IMR-90 (cell line): ENCODE measurements at regions not wholly inside any gene's neighbourhood (a gene's known extent, or its start where the extent isn't known, plus 50 kb on each side); places are given as distances from the start of the nearest gene placed in this dataset.
"Not testable (repeated sequence)": the region's sequence is repeated elsewhere in the genome, so short reads cannot be mapped to it uniquely, and the experiment has no call there.

Experiments
- ATAC-seq: fragments of 200-7000 bp; cut with Tn5 transposase; 2 replicates; pipeline ENCODE4 v1.9.1; 2020; ENCODE audit warnings: low read depth, mild to moderate bottlenecking, moderate library complexity
- BruUV-seq: library from RNA; stranded (reverse); fragments of 400-500 nt; replicated peaks from 2 replicates; lab custom pipeline; 2021; lab: Mats Ljungman, UMichigan
- CTCF ChIA-PET: fragments of 300-600 bp; formaldehyde crosslinking; extraction: SDS; loops from one replicate; lab custom pipeline; 2021; ENCODE audit warnings: antibody characterized with exemption; lab: Yijun Ruan, JAX
- POLR2A ChIA-PET: fragments of 300-600 bp; sonication (Branson Sonifier 250); formaldehyde crosslinking; loops from one replicate; lab custom pipeline; 2022; ENCODE audit warnings: antibody characterized with exemption; ENCODE audit not compliant: unreplicated experiment; lab: Charles Lee
- DNase-seq: peaks from one replicate; pipeline ENCODE4 v3.0.0; 2013
- H2AFZ ChIP-seq: replicated peaks from 2 replicates; pipeline ENCODE3; 2013; ENCODE audit warnings: low read length, mild to moderate bottlenecking; ENCODE audit not compliant: poor library complexity
- H2AK5ac ChIP-seq: 2 replicates; pipeline ENCODE4 v1.6.1; 2013; ENCODE audit warnings: low read depth, low read length, inconsistent platforms
- H2AK9ac ChIP-seq: replicated peaks from 2 replicates; pipeline ENCODE3; 2013; ENCODE audit warnings: mild to moderate bottlenecking, low read depth, low read length, moderate library complexity; ENCODE audit not compliant: poor library complexity
- H2BK120ac ChIP-seq: 2 replicates; pipeline ENCODE4 v1.6.1; 2013; ENCODE audit warnings: low read depth, low read length, inconsistent platforms
- H2BK15ac ChIP-seq: 3 replicates; pipeline ENCODE4 v1.6.1; 2013; ENCODE audit warnings: low read depth, low read length, inconsistent platforms
- H2BK20ac ChIP-seq: 2 replicates; pipeline ENCODE4 v1.6.1; 2013; ENCODE audit warnings: low read depth, mild to moderate bottlenecking, inconsistent platforms, low read length, moderate library complexity
- H2BK5ac ChIP-seq: 2 replicates; pipeline ENCODE4 v1.6.1; 2013; ENCODE audit warnings: mild to moderate bottlenecking, low read depth, low read length, inconsistent platforms; ENCODE audit not compliant: poor library complexity, severe bottlenecking
- H3K14ac ChIP-seq: replicated peaks from 2 replicates; pipeline ENCODE4 v1.6.1; 2013; ENCODE audit warnings: low read depth, low read length, inconsistent platforms
- H3K18ac ChIP-seq: 2 replicates; pipeline ENCODE4 v1.6.1; 2013; ENCODE audit warnings: low read depth, low read length, control low read depth
- H3K23ac ChIP-seq: 2 replicates; pipeline ENCODE4 v1.6.1; 2013; ENCODE audit warnings: low read depth, low read length, inconsistent platforms
- H3K27ac ChIP-seq: 2 replicates; pipeline ENCODE4 v1.5.1; 2013; ENCODE audit warnings: mild to moderate bottlenecking, control low read depth, low read length; ENCODE audit not compliant: insufficient read depth
- H3K27me3 ChIP-seq: 2 replicates; pipeline ENCODE4 v1.6.1; 2013; ENCODE audit warnings: low read length; ENCODE audit not compliant: control insufficient read depth, insufficient read depth
- H3K36me3 ChIP-seq: 2 replicates; pipeline ENCODE4 v1.6.1; 2013; ENCODE audit warnings: low read length, mixed read lengths; ENCODE audit not compliant: control insufficient read depth, insufficient read depth
- H3K4ac ChIP-seq: 2 replicates; pipeline ENCODE4 v1.6.1; 2013; ENCODE audit warnings: low read depth, low read length, inconsistent platforms
- H3K4me1 ChIP-seq: 2 replicates; pipeline ENCODE4 v1.6.1; 2013; ENCODE audit warnings: low read length, mixed read lengths; ENCODE audit not compliant: control insufficient read depth, insufficient read depth
- H3K4me2 ChIP-seq: 2 replicates; pipeline ENCODE4 v1.6.1; 2013; ENCODE audit warnings: low read depth, mild to moderate bottlenecking, control low read depth, low read length, moderate library complexity
- H3K4me3 ChIP-seq: 2 replicates; pipeline ENCODE4 v1.5.1; 2013; ENCODE audit warnings: low read depth, mild to moderate bottlenecking, control low read depth, low read length, moderate library complexity; ENCODE audit not compliant: insufficient read depth
- H3K56ac ChIP-seq: 2 replicates; pipeline ENCODE4 v1.6.1; 2013; ENCODE audit warnings: low read length, inconsistent platforms; ENCODE audit not compliant: insufficient read depth; ENCODE audit errors: extremely low read depth
- H3K79me1 ChIP-seq, 2 experiments: 2 replicates each; pipeline ENCODE4 v1.6.1; 2013; ENCODE audit warnings: low read length in 2 of 2, inconsistent platforms in 1 of 2, low read depth in 1 of 2
- H3K9ac ChIP-seq: 2 replicates; pipeline ENCODE4 v1.6.1; 2013; ENCODE audit warnings: low read depth, low read length, control low read depth
- H3K9me1 ChIP-seq: 2 replicates; pipeline ENCODE4 v1.6.1; 2013; ENCODE audit warnings: low read length, inconsistent platforms; ENCODE audit not compliant: insufficient read depth
- H3K9me3 ChIP-seq: 2 replicates; pipeline ENCODE4 v1.6.1; 2013; ENCODE audit warnings: low read length; ENCODE audit not compliant: control insufficient read depth, insufficient read depth
- H4K20me1 ChIP-seq: 2 replicates; pipeline ENCODE4 v1.6.1; 2013; ENCODE audit warnings: low read length, inconsistent platforms; ENCODE audit not compliant: insufficient read depth
- H4K5ac ChIP-seq: 2 replicates; pipeline ENCODE4 v1.6.1; 2013; ENCODE audit warnings: mild to moderate bottlenecking, low read depth, low read length, control low read depth
- H4K8ac ChIP-seq, 2 experiments: 2 replicates each; pipeline ENCODE4 v1.6.1; 2013; ENCODE audit warnings: low read depth in 2 of 2, low read length in 2 of 2, control low read depth in 1 of 2, inconsistent platforms in 1 of 2
- H4K91ac ChIP-seq: 2 replicates; pipeline ENCODE4 v1.6.1; 2013; ENCODE audit warnings: low read depth, low read length, inconsistent platforms; ENCODE audit not compliant: insufficient read depth
- WGBS, 2 experiments: methylation state at CpG; one replicate each; pipeline versions ENCODE4 v1.1.5 to v1.1.7; 2013; ENCODE audit warnings: missing lambda C conversion rate in 2 of 2; ENCODE audit not compliant: insufficient read length in 1 of 2; ENCODE audit errors: extremely low coverage in 2 of 2; 5-methylcytosine and 5-hydroxymethylcytosine counted together
- dilution Hi-C: fragments of 300-500 bp; cut with HindIII; formaldehyde crosslinking; loops from one replicate; pipeline ENCODE4 v1.14.3; 2018; ENCODE audit warnings: low sequenced_read_pairs; ENCODE audit not compliant: unreplicated experiment
- in situ Hi-C: fragments of 300-500 bp; cut with MboI; formaldehyde crosslinking; loops from 3 replicates; pipeline ENCODE4 v1.14.3; 2019; ENCODE audit warnings: low sequenced_read_pairs, inconsistent platforms, mixed read lengths
- intact Hi-C: fragments of 100-400 bp; cut with micrococcal nuclease; formaldehyde crosslinking; loops from 2 replicates; pipeline ENCODE4 v1.10.0; 2022

GRCh38 chr3:46793340-46793739 is 69.9 kb downstream of the MYL3 start:
- H3K56ac ChIP-seq, H3K9me1 ChIP-seq, H3K79me1 ChIP-seq, dilution Hi-C loops, H3K9ac ChIP-seq, H3K4me2 ChIP-seq, CTCF ChIA-PET, H2BK20ac ChIP-seq, H3K27ac ChIP-seq, H3K18ac ChIP-seq, H3K4me3 ChIP-seq, H3K4me1 ChIP-seq, H3K14ac ChIP-seq, H2AK9ac ChIP-seq, BruUV-seq, in situ Hi-C loops, H4K20me1 ChIP-seq, DNase-seq, H3K9me3 ChIP-seq, POLR2A ChIA-PET, H3K36me3 ChIP-seq, H4K5ac ChIP-seq, H2BK5ac ChIP-seq, H3K23ac ChIP-seq, ATAC-seq, H4K91ac ChIP-seq, H2BK120ac ChIP-seq, H3K4ac ChIP-seq, H3K27me3 ChIP-seq, H2BK15ac ChIP-seq, H4K8ac ChIP-seq, H2AFZ ChIP-seq, intact Hi-C loops, H2AK5ac ChIP-seq: not testable (repeated sequence)
- no CpG with 5 or more reads among the region's 2 CpGs for WGBS, 2 experiments
